NB4 (cell line): ENCODE measurements at regions not wholly inside any gene's neighbourhood (a gene's known extent, or its start where the extent isn't known, plus 50 kb on each side); places are given as distances from the start of the nearest gene placed in this dataset.

ENCODE experiments used
- CTCF ChIP-seq: IDR thresholded peaks from one replicate; pipeline ENCODE4 v1.5.1; 2012; ENCODE audit warnings: low read depth, low read length
- MYC ChIP-seq: IDR thresholded peaks from 2 replicates; pipeline ENCODE4 v1.6.1; 2011; ENCODE audit warnings: low read depth, low read length
- POLR2A ChIP-seq: IDR thresholded peaks from 2 replicates; pipeline ENCODE4 v1.6.1; 2011; ENCODE audit warnings: mild to moderate bottlenecking; ENCODE audit not compliant: insufficient read length; ENCODE audit errors: extremely low read depth

GRCh38 chr1:235012436-235013210, 116.0 kb downstream of the TOMM20 start:
- TF ChIP-seq CTCF, result no peak
- no peak for TF ChIP-seq POLR2A
- TF ChIP-seq MYC, result no peak
